HG02973 (cell line): ENCODE measurements at regions not wholly inside any gene's neighbourhood (a gene's known extent, or its start where the extent isn't known, plus 50 kb on each side); places are given as distances from the start of the nearest gene placed in this dataset.

ENCODE experiments used
- ATAC-seq: cut with Tn5 transposase; IDR thresholded peaks from one replicate; pipeline ENCODE4 v1.9.1; 2021; ENCODE audit warnings: moderate library complexity; ENCODE audit not compliant: unreplicated experiment

DNA sequence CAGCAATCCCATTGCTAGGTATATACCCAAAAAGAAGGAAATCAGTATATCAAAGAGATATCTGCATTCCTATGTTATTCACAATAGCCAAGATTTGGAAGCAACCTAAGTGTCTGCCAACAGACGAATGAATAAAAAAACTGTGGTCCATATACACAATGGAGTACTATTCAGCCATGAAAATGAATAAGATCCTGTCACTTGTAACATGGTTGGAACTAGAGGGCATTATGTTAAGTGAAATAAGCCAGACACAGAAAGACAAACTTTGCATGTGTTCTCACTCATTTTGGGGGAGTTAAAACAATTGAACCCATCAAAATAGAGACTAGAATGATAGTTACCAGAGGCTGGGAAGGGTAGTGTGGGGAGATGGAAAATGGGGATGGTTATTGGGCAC, 323.5 kb upstream of the NFE2L3 start:
- no peak for ATAC-seq

DNA sequence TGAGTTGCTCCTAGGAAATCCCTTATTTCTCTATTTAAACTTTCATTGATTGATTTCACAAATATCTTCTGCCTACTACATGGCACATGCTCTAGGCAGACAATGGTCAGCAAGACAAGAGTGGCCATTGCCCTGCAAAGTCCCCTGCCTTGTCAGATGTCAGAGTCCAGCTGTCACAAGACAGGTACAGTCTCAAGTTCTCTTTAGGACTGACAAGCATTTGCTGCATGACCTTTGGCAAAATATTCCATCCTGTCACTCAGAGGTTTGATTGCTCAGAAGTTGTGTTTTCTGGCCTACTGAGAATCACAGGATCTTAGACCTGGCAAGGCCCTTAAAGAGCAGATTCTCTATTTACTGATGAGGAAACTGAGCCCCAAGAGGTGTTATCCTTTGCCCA, 322.3 kb upstream of the NFE2L3 start:
- no peak for ATAC-seq

DNA sequence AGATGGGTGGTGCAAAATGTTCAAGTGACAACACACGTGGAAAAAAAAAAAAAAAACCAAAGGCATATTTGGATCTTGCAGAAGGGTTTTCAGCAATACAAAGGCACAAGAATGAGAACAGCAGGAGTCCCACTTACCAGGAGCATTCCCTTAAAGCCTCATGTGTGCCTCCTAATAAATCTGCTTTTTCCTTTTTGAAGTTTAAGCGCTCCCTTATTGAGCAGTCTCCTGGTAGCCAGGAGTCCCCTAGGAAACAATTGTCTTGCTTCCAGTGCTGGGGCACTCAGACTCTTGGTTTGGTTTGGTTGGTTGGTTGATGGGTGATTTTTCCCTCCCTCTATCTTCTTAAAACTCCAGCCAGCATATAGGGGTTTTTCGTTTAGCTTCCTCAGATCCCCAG, 321.8 kb upstream of the NFE2L3 start:
- ATAC-seq = no peak

DNA sequence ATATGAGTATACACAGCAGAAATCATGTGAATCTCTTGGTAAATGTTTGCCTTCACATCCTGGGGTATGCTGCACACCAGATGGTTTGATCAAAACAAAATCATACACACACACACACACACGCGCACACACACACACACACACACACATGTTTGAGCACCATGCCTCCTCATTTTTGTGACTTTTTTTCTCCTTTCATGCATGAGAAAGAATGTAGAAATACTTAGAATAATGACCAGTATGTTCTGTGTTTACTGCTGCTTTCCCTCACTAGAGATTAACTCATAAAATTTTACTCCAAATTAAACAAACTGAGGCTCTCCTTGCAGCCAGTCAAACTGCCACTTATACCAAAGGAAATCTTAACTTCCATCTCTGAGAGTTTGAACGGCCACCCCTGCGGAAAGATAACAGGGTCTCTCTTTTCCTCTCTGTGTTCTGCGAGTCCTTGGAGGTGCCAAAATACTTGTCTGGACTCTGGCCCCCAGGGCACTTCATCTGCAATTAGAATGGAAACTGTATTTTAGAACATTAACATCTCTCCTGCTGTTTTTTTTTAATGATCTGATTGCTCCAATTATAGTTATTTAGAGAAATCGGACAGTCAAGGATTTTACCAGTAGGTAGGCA, 320.8 kb upstream of the NFE2L3 start:
- ATAC-seq = no peak

DNA sequence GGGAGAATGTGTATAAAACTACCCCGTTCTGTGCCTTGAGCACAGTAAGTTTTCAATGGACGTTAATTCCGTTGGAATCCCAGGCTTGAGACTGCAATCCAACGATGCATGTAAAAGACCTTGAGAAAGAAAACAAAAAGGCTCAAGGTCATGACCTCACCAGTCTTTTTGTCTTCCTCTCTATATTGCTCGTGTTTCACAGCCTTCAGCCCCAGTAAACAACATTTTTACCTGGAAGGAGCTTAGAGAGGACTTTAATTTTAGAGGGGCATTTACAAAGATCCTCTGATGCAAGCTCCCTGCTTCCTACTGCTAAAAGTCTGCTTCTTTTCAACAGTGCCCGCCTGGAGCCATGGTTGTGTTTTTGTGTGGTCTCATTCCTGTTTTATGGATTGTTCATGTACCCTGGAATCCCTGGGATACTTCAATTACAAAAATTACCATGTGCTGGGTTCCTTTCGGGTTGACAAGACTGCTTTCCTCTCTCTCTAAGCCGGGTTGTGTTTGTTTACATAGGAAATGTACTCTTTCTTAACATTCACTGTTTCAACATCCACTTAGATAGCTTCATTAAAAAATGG, 320.1 kb upstream of the NFE2L3 start:
- no peak for ATAC-seq

DNA sequence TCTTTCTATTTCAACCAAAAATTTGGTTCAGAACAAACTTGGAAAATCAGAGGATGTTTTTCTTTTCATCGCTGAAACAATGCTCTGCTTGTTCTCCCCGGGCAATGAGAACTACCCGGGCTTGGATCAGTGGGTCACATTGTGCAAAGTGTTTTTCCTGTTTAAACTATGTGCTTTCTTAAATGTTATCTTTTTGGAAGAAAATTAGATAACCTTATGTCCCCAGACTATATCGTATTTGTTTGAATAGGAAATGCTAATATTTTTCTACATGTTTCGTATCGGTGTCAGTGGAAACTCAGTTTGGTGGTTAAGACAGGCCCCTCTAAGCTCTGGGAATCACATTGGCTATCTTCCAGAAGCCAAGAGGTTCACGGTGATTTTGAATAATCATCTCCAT, 319.5 kb upstream of the NFE2L3 start:
- ATAC-seq = no peak

DNA sequence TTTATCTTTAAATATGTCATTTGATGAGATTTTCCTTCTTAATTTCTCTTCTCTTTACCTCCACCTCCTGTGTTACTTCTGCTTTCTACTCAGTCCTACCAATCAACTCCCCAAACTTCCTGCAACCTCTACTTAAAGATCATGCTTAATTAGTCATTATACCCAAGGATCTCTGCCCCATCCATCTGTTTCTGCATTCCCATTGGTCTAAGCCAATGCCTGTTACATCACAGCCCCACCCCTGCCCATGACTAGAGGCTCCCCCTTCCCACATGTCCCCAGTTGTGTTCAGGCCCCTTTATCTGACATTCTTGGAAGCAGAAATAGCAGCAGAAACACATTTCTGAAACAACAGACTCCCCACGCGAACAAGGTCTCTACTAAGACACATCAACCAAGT, 319.1 kb upstream of the NFE2L3 start:
- no peak for ATAC-seq

DNA sequence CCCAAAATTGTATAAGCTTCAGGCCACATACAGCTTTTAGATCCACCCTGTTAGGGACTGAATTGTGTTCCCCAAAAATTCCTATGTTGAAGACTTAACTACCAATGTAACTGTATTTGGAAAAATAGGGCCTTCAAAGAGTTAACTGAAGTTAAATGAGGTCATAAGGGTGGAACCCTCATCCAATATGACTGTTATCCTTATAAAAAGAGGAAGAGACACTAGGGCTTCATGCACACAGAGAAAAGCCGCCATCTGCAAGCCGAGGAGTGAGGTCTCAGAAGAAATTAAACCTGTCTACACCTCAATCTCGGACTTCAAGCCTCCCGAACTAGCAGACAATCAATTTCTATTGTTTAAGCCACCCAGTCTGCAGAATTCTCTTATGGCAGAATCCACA, 317.9 kb upstream of the NFE2L3 start:
- no peak for ATAC-seq

DNA sequence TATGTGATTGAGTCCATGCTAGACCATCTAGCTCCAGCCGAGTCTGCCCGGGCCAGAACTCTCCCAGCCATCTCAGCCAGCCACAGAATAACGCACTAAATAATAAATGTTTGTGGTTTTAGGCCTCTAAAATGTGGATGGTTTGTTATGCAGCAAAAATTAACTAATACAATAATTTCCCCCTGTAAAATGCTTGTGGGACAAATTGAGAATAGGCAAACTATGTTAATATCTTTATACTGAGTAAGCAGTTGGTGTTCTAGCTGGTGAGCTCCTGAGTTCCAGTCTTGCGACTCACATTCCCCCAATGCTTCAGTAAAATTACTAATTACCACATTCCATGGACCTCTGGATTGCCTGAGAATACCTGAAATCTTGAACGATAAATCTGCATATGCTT, 316.8 kb upstream of the NFE2L3 start:
- ATAC-seq = no peak

DNA sequence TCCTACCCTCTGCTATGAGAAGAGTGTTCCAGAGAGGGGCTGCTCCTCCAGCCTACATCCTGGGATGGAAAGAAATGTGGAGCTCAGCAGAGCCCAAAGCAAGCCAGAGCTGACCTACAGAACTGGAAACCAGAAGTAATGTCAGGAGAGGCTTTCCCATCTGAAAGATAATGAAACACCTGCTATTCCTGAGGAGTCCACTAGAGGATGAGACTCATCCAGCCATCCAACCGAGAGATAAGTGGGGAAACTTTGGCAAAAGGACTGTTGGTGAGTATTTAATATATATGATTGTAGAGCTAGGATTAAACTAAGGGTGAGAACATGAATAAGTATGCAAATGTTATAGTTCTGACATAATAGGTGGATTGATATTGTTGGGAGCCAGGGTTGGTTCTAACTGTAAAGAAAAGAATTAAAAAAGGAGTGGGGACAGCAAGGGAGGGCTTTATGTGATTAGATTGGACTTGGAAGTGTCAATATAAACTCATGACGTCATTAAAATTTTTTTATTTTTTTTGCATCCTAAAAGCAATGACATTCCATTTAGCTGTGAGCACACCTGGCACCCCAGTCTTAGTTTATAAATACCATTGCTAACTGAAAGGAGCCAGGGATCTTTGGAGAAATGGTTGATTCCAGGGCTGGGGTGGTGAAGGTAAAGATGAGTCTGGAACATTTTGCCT, 312.8 kb upstream of the NFE2L3 start:
- ATAC-seq = no peak

DNA sequence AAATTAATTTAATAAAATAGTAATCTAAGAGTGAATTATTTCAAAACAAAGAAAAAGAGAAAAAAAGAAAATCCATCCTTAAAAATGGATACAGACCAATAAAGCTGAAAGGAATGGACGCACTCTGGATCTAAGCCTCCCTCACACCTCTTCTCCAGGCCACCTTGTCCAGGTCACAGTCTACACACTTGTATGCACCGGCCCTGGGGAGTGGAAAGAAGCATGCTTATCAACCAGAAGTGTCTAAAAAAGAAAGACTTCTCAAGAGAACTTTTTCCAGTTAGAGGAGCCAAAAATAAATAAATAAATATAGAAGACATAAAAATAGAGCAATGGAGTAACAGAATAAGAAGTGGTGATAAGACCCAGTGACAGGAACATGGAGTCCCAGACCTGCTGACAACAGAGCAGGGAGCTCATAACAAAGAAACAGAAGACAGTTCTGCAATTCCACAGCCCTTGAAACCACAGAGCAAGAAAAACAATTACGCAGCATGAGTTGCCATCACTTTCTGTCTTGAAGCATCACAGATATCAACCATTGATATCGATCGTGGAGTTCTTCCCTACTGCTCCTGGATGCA, 311.7 kb upstream of the NFE2L3 start:
- ATAC-seq = no peak

DNA sequence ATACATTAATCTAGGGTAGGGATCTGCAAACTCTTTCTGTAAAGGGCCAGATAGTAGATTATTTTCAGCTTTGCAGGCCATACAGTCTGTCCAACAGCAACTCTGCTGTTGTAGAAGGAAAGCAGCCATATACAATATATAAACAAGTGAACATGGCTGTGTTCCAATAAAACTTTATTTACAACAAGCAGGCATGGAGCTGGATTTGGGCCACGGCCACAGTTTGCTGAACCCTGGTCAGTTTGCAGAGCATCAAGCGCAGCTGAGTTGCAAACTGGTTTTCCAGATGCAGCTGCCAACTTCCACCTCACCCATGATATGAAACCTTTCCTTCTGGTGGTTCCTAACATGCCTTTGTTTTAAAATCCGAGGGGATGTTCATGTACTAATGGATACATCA, 310.4 kb upstream of the NFE2L3 start:
- no peak for ATAC-seq

DNA sequence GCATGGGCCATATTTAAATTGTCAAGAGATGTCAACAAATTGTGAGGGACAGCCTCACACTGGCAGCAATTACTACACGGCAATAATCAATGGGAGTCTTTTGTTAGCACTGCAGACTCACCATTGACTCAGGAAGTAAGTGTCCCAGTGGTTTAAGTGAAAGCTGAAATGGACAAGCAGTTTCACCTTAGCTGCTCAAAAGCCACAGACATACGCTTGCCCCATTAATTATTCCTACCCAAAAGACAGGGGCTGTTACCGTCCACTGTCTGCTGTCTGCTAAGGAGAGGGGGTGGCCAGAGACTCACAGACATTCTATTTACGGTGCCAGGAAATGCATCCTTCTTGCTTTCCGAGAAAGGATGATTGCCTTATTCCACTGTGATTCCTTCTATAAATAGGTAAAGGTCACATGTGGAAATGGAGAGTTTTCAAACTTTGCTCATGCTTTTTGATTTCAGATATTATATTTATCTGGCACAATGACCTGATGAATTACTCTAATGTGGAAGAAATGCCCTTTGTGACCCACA, 309.7 kb upstream of the NFE2L3 start:
- no peak for ATAC-seq

DNA sequence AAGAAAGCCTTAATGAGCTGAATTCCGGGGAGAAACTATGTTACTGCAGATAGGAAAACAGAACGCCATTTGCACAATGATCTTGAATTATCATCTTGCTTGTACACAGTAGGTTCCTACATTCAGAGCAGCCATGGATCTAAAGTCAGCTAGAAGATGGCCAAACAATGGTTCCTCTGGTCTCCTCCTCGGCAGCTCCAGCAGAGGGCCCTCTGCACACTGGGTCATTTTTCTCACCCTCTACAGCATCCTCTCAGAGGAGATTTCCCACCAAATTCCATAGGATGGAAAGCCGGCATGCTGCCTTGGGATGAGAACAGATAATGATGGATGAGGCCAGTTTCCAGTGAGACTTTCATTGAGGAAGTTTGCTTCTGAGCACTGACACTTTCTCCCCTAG, 308.5 kb upstream of the NFE2L3 start:
- ATAC-seq = no peak

DNA sequence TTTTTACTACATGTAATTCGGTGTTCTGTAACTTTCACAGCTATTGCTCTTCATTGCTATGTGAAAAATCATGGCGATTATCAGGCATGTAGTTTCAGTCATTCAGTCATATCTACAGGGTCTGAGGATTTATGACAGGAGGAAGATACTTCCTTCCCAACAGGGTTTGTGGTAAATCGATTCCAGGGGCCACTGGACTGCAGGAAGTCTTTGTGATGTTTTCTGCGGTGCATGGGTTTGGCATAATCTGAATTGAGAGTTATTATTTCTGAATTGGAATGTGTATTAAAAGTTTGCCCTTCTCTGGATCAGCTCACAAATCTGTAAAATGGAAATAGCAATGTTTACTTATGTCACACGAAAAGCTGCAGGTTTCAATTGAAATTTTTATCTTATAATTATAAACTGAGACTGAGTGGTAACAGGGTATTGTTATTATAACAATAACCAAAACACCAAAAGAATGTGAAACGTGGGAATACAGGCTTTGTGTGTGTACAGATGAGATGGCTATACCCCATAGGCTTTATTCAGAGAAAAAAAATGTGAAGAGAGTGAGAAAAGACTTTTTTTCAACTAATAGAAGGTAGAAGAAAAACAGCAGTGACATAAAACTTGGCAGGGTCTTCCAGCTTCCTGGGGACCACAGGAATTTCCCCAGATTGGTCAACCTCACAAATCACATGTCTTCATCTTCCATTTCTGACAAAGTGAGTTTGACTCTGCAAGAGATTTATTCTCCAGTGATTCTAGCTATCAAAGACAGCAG, 307.7 kb upstream of the NFE2L3 start:
- no peak for ATAC-seq

DNA sequence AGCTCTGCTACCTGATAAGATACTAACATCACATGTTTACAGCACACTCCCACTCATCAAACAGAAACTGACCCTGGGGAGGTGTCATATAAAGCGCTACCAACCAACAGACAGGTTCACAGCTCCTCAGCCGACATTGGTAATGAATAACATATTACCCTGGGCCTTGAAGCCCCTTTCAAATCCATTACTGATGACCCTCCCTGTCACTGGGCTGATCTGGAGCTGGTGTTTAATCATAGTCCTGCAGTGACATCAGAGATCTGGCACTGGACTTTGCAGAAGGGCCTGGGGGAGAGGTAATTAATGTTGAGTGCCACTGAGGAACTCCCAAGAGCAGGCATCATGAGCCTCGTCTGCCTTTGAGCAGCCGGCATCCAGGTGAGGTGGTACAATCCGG, 306.5 kb upstream of the NFE2L3 start:
- ATAC-seq = no peak

DNA sequence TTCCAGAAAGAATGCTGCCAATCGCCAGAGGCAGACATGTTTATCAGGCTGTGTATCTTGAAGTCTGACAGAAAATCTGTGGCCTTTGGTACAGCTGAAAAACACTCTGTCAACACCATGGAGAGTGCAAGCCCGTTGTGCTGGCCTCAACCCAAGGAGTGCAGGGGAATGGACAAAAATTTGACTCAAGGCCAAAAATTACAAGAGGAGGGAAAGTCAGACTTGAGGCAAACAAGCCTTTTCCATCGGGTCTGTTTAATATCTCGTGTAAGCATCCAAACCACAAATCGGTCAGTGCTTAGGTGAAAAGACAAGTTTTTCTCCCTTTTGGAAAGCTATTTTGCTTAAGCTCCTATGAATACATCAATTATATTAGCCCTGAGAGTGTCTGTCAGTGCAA, 305.3 kb upstream of the NFE2L3 start:
- no peak for ATAC-seq

DNA sequence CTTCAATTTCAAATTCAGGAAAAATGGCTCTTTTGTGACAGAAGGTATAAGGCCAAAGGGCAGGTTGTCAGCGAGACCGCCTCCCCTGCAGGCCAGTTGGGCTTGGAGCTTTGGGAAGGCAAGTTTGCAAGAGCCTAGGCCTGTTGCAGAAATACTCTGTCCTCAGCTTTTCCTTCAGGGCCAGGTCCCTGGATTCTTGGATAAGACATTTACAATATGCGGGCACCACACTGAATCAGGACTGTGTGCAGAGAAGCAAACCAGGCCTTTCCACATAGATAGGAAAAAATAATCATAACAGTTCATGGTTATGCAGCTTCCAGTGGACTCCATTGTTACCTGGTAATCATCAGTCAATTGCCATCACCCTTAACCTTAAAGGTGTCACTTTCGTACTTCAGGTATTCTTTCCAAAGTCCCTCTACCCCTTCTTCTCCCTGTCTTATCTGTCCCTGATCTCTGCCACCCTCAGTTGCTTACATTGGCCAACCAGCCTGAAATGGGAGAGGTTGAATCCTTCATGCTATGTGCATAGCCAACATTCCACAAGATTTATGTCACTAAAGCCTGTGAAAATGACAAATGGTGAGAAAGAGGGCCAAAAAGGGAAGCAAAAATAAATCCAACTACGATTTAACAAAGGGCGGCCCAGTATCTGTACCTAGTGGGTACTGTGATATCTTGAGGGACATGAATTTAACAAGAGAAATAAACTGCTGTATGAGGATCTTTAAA, 304.5 kb upstream of the NFE2L3 start:
- ATAC-seq = no peak

DNA sequence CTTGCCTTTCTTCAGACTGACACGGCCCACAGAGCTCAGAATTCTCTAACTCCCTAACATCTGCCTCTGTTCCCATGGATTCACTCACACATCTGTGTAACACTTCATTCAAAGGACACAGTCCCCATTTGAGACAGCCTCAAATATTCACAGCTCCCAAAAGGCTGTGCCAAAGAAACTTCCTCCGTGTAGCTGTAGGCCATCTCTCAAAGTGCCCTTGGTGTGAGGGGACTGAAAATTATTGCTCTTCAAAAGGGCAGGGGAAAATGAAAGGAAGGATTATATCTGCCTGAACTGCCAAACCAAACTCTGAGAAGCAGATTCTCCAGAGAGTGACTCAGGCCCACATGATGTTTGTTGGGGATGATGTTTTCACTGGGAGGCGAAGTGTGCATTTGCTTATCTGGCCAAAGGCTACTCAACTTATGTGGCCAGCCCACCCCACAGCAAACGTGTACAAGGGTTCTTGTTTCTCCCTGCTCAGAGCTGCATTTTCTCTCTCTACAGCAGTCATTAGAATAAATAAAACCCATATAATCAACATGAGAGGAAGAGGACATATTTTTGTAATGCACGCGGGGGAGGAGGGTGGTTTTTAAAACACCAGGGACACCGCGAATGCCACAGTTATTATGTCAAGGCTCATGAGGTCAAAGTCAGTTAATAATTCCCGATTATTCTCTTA, 302.4 kb upstream of the NFE2L3 start:
- no peak for ATAC-seq

DNA sequence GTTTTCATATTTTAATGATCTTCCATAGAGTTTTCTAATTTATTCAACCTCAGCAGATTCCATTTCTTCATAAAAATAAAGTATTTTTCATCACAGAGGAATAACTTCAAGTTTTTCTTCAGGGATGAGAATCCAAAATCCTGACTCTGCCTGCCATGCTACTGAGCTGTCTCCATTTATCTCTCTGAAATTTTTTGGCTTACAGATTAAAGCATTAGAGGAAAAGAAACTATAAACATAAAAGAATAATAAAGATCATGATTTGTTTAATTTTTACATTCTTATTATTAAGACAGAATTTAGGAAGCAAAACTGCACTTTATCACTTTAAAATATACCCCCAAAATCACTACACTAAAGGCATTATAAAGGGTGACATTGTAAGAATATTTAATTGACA, 301.8 kb upstream of the NFE2L3 start:
- no peak for ATAC-seq
